Activated CD8-positive, alpha-beta T cell treated with anti-CD3 and anti-CD28 coated beads for 36 hours (primary cell): ENCODE measurements at regions not wholly inside any gene's neighbourhood (a gene's known extent, or its start where the extent isn't known, plus 50 kb on each side); places are given as distances from the start of the nearest gene placed in this dataset.

Experiments
- ATAC-seq: fragments of 200-7000 bp; cut with Tn5 transposase; one replicate; pipeline ENCODE4 v1.10.0; 2021; ENCODE audit warnings: mild to moderate bottlenecking, moderate library complexity
- CTCF ChIA-PET: fragments of 350-600 bp; sonication (Branson Sonifier 250); formaldehyde crosslinking; loops from one replicate; lab custom pipeline; 2021; ENCODE audit warnings: antibody characterized with exemption; lab: Charles Lee
- POLR2A ChIA-PET: fragments of 350-600 bp; sonication (Branson Sonifier 250); formaldehyde crosslinking; loops from one replicate; lab custom pipeline; 2021; ENCODE audit warnings: antibody characterized with exemption; lab: Charles Lee
- DNase-seq: peaks from one replicate; pipeline ENCODE4 v3.0.0-alpha.2; 2020
- H3K27ac Mint-ChIP-seq: one replicate; pipeline ENCODE4 v1.8.0; 2021; ENCODE audit warnings: mild to moderate bottlenecking, mixed read lengths
- H3K27me3 Mint-ChIP-seq: one replicate; pipeline ENCODE4 v1.8.0; 2021; ENCODE audit warnings: mixed read lengths
- H3K36me3 Mint-ChIP-seq: one replicate; pipeline ENCODE4 v1.8.0; 2021; ENCODE audit warnings: low read depth, mixed read lengths
- H3K4me1 Mint-ChIP-seq: one replicate; pipeline ENCODE4 v1.8.0; 2021; ENCODE audit warnings: low read depth, mixed read lengths
- H3K4me3 Mint-ChIP-seq: one replicate; pipeline ENCODE4 v1.8.0; 2021; ENCODE audit warnings: mild to moderate bottlenecking, moderate library complexity, mixed read lengths
- H3K9me3 Mint-ChIP-seq: one replicate; pipeline ENCODE4 v1.8.0; 2021; ENCODE audit warnings: mixed read lengths
- intact Hi-C: fragments of 100-400 bp; cut with micrococcal nuclease; formaldehyde crosslinking; loops from one replicate; pipeline ENCODE4 v1.10.0; 2022
- TF ChIP-seq, protein P1 (sequence below): fragments of 200-600 bp; IDR thresholded peaks from one replicate; pipeline ENCODE4 v1.8.0; 2022; ENCODE audit warnings: antibody characterized with exemption, mild to moderate bottlenecking

DNA sequence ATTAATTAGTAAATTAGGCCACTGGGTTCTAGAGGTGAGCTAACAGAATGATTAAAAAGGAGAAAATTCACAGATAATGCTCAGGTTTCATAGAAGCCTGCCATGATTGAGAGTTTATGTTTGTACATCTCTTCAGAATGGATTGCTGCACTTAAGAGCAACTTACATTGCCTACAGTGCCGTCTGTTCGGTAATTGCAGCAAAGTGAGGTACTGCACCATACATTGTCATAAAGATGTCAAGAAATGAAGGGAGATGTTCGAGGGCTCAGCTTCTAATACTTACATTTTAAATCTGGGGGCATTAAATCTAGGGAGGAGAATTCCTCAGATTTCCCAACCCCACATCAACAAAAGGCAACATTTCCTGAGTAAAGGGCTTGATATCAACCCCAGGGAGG is 976.2 kb upstream of the FANCL start:
- ChIA-PET POLR2A (no interaction called here), CTCF (no interaction called here)
- intact Hi-C loops: no loop called here
- DNase-seq (no peak), ATAC-seq (no peak)
- TF ChIP-seq, protein P1, sequence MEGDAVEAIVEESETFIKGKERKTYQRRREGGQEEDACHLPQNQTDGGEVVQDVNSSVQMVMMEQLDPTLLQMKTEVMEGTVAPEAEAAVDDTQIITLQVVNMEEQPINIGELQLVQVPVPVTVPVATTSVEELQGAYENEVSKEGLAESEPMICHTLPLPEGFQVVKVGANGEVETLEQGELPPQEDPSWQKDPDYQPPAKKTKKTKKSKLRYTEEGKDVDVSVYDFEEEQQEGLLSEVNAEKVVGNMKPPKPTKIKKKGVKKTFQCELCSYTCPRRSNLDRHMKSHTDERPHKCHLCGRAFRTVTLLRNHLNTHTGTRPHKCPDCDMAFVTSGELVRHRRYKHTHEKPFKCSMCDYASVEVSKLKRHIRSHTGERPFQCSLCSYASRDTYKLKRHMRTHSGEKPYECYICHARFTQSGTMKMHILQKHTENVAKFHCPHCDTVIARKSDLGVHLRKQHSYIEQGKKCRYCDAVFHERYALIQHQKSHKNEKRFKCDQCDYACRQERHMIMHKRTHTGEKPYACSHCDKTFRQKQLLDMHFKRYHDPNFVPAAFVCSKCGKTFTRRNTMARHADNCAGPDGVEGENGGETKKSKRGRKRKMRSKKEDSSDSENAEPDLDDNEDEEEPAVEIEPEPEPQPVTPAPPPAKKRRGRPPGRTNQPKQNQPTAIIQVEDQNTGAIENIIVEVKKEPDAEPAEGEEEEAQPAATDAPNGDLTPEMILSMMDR: no peak
- Mint-ChIP-seq H3K4me1 (no peaks in the 10 kb centered on the region), H3K36me3 (no peaks in the 10 kb centered on the region), H3K4me3 (no peak overlapping the region), H3K9me3 (no peaks in the 10 kb centered on the region), H3K27me3 (no peaks in the 10 kb centered on the region), H3K27ac (no peak overlapping the region)

DNA sequence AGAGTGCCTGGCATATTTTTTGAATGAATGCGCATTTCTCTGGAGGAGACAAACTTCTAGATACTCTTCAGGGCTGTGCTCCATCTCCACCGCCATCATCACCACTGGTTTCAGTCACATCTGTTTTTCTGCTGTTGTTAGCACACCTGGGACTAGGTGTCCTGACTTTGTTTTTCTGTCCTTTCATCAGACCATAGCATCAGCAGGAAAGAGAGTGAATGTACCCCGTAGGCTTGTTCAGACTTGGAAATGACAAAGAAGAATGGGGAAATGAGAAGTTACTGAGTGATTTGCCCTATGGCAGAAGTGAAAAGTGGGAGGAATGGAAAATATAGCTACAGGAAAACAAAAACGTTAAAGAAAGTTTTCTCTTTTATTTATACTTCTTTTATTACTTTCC is 965.2 kb upstream of the FANCL start:
- no peaks in the 10 kb centered on the region for H3K27me3 Mint-ChIP-seq
- H3K27ac Mint-ChIP-seq: no peak overlapping the region
- no peaks in the 10 kb centered on the region for H3K9me3 Mint-ChIP-seq
- H3K36me3 Mint-ChIP-seq: no peaks in the 10 kb centered on the region
- no peak overlapping the region for H3K4me3 Mint-ChIP-seq
- CTCF ChIA-PET: interaction anchor here (0.9 kb wide), 1 partner anchor 17 kb away, joined by 3 read pairs; no protein-coding TSS in a partner anchor
- DNase-seq (no peak), ATAC-seq (no peak)
- no peaks in the 10 kb centered on the region for H3K4me1 Mint-ChIP-seq
- TF ChIP-seq, protein P1: no peak
- intact Hi-C loops: no loop called here
- POLR2A ChIA-PET: no interaction called here

DNA sequence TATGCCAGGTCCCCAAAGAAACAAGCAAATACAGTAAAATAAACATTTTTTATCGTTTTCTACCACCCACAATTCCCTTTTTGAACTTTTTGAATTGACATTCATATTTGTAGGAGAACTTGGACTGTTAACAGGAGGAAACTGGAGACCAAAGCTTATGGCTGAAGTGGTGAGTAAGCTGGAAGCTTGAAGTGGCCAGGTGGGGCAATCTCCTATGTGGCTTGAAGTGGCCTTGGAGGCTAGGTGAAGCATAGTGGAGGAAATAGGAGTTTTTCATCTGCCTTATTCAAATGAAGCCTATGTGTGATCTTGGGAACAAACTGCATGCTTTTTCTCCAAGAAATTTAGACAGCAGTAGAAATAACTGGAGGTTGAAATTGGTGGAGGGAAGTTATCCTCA is 962.9 kb upstream of the FANCL start:
- ChIA-PET POLR2A (no interaction called here), CTCF (no interaction called here)
- Mint-ChIP-seq H3K27me3 (no peaks in the 10 kb centered on the region), H3K36me3 (no peaks in the 10 kb centered on the region), H3K4me3 (no peak overlapping the region), H3K27ac (no peak overlapping the region), H3K9me3 (no peaks in the 10 kb centered on the region), H3K4me1 (no peaks in the 10 kb centered on the region)
- ATAC-seq: no peak
- intact Hi-C loops: no loop called here
- DNase-seq: no peak
- TF ChIP-seq, protein P1: no peak

DNA sequence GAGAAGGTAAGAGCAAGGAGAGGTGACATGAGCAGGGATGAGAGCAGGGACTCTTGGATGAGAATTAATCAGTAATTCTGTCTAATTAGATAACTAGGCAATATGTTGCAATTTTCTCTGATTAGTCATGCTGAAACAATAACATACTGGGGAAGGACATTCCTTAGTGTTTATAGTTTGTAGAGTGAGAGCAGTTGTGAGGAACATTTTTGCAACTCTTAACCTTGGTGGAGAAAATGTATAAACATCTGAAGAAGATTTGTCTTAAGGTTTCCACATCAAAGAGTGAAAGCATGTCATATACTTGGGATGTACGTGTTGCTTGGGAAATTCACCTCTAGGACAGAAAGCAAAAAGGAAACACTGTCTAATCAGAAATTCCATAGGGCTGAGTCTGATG is 955.4 kb upstream of the FANCL start:
- DNase-seq (no peak), ATAC-seq (no peak)
- peaks cover 2% of the 10 kb centered on the region for H3K9me3 Mint-ChIP-seq
- TF ChIP-seq, protein P1: no peak
- no peaks in the 10 kb centered on the region for H3K36me3 Mint-ChIP-seq
- H3K27me3 Mint-ChIP-seq: no peaks in the 10 kb centered on the region
- H3K27ac Mint-ChIP-seq: no peak overlapping the region
- no peak overlapping the region for H3K4me3 Mint-ChIP-seq
- intact Hi-C loops: no loop called here
- ChIA-PET CTCF (no interaction called here), POLR2A (no interaction called here)
- H3K4me1 Mint-ChIP-seq: no peaks in the 10 kb centered on the region

GRCh38 chr2:59195851-59196250 is 954.7 kb upstream of the FANCL start:
- no peak for DNase-seq
- H3K36me3 Mint-ChIP-seq: no peaks in the 10 kb centered on the region
- H3K4me1 Mint-ChIP-seq: no peaks in the 10 kb centered on the region
- peaks cover 2% of the 10 kb centered on the region for H3K9me3 Mint-ChIP-seq
- H3K4me3 Mint-ChIP-seq: no peak overlapping the region
- H3K27me3 Mint-ChIP-seq: no peaks in the 10 kb centered on the region
- no peak for ATAC-seq
- CTCF ChIA-PET: no interaction called here
- no peak overlapping the region for H3K27ac Mint-ChIP-seq
- intact Hi-C loops: no loop called here
- TF ChIP-seq, protein P1: no peak
- POLR2A ChIA-PET: no interaction called here
